ENCODE measurements at regions not wholly inside any gene's neighbourhood (a gene's known extent, or its start where the extent isn't known, plus 50 kb on each side); places are given as distances from the start of the nearest gene placed in this dataset.

DNA sequence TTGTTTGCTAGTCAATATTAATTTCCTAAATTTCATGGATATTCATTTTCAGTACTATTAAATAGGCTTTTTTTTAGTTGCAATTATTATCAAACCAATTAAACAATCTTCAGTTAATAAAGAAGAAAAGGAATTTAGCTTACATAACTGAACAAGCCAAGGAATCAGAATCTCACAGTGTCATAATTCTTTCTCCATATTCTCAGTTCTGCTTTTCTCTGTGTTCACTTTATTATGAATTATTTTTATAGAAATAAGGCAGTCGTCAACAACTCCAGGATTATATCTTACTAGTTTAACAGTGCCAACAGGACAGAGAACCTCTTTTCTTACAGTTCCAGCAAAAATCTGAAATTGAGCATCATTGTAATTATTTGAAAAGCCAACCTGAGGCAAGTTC lies 221.7 kb downstream of the CGGBP1 start:
- Mint-ChIP-seq H3K27me3 (ENCODE audit: low read depth) (no peaks in the 10 kb centered on the region), H3K4me1 (ENCODE audit: low read depth) (no peaks in the 10 kb centered on the region), H3K27ac (ENCODE audit: unreplicated experiment) (no peak overlapping the region), H3K4me3 (ENCODE audit: unreplicated experiment) (no peak overlapping the region), H3K9me3 (ENCODE audit: low read depth) (peaks cover 9% of the 10 kb centered on the region), H3K36me3 (ENCODE audit: low read depth) (no peaks in the 10 kb centered on the region)
- DNase-seq (ENCODE audit: low spot score): no peak
- TF ChIP-seq, protein P1, sequence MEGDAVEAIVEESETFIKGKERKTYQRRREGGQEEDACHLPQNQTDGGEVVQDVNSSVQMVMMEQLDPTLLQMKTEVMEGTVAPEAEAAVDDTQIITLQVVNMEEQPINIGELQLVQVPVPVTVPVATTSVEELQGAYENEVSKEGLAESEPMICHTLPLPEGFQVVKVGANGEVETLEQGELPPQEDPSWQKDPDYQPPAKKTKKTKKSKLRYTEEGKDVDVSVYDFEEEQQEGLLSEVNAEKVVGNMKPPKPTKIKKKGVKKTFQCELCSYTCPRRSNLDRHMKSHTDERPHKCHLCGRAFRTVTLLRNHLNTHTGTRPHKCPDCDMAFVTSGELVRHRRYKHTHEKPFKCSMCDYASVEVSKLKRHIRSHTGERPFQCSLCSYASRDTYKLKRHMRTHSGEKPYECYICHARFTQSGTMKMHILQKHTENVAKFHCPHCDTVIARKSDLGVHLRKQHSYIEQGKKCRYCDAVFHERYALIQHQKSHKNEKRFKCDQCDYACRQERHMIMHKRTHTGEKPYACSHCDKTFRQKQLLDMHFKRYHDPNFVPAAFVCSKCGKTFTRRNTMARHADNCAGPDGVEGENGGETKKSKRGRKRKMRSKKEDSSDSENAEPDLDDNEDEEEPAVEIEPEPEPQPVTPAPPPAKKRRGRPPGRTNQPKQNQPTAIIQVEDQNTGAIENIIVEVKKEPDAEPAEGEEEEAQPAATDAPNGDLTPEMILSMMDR (IDR thresholded peaks at IDR 0.05): no peak

DNA sequence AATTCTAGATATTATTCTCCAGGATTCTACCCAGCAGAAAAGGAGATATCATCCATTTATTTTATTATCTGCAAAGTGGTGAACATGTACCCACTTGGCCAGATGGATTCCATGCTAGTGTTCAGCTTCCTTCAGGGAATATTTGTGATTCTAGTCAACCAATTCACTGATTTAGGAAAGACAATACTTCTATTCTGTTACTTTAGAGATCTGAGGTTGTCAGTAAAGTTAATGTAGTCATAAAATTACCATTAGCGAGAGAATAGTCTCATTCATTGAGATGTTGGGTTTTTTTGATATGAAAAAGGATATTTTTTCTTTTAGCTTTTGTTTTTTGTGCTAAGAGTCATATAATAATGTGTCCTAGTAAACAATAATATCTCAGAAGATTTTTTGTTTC lies 222.8 kb downstream of the CGGBP1 start:
- Mint-ChIP-seq H3K4me1 (ENCODE audit: low read depth) (no peaks in the 10 kb centered on the region), H3K4me3 (ENCODE audit: unreplicated experiment) (no peak overlapping the region), H3K36me3 (ENCODE audit: low read depth) (no peaks in the 10 kb centered on the region), H3K9me3 (ENCODE audit: low read depth) (peaks cover 9% of the 10 kb centered on the region), H3K27ac (ENCODE audit: unreplicated experiment) (no peak overlapping the region), H3K27me3 (ENCODE audit: low read depth) (no peaks in the 10 kb centered on the region)
- TF ChIP-seq, protein P1 (IDR thresholded peaks at IDR 0.05): no peak
- DNase-seq (ENCODE audit: low spot score): no peak

DNA sequence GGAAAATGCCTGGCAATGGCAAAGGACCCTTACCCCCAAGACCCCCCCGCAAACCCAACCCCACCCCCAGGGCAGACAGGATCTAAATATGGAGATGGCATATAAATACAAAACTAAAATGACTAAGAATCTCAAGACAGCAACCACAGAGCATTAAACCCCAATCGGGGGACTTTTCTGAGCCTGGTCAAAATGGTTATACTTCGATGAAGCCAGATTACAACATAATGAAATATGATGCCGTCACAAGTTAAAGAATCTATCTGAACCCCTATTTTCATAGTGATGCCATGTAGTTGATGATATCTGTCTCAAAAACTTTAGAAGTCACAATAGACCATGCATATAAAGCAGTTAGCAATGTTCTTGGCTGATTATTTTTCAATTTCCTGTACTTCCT lies 223.6 kb downstream of the CGGBP1 start:
- H3K4me3 Mint-ChIP-seq (ENCODE audit: unreplicated experiment): no peak overlapping the region
- DNase-seq (ENCODE audit: low spot score): no peak
- no peaks in the 10 kb centered on the region for H3K27me3 Mint-ChIP-seq (ENCODE audit: low read depth)
- H3K9me3 Mint-ChIP-seq (ENCODE audit: low read depth): peaks cover 9% of the 10 kb centered on the region
- TF ChIP-seq, protein P1 (IDR thresholded peaks at IDR 0.05): no peak
- no peaks in the 10 kb centered on the region for H3K4me1 Mint-ChIP-seq (ENCODE audit: low read depth)
- no peak overlapping the region for H3K27ac Mint-ChIP-seq (ENCODE audit: unreplicated experiment)
- H3K36me3 Mint-ChIP-seq (ENCODE audit: low read depth): no peaks in the 10 kb centered on the region

DNA sequence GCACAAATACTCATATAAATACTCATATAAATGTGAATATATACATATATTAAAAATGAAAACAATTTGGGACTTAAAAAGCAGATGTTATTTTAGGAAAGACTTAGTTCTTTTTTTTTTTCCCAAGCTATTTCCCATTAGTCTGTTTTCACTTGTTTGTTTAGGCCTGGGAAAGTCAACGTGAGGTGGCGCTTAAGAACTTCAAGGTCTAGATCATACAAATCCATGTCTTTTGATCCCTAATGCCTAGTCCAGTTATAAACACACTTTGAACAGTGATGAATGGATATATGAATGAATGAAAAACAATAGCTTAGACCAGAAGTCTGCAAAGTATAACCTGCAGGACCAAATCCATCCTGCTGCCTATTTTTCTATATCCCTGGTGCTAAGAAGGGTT lies 224.5 kb downstream of the CGGBP1 start:
- no peak for DNase-seq (ENCODE audit: low spot score)
- H3K9me3 Mint-ChIP-seq (ENCODE audit: low read depth): peaks cover 4% of the 10 kb centered on the region
- H3K27ac Mint-ChIP-seq (ENCODE audit: unreplicated experiment): no peak overlapping the region
- no peaks in the 10 kb centered on the region for H3K36me3 Mint-ChIP-seq (ENCODE audit: low read depth)
- H3K27me3 Mint-ChIP-seq (ENCODE audit: low read depth): peaks cover 2% of the 10 kb centered on the region
- H3K4me1 Mint-ChIP-seq (ENCODE audit: low read depth): no peaks in the 10 kb centered on the region
- TF ChIP-seq, protein P1 (IDR thresholded peaks at IDR 0.05): no peak
- H3K4me3 Mint-ChIP-seq (ENCODE audit: unreplicated experiment): no peak overlapping the region

DNA sequence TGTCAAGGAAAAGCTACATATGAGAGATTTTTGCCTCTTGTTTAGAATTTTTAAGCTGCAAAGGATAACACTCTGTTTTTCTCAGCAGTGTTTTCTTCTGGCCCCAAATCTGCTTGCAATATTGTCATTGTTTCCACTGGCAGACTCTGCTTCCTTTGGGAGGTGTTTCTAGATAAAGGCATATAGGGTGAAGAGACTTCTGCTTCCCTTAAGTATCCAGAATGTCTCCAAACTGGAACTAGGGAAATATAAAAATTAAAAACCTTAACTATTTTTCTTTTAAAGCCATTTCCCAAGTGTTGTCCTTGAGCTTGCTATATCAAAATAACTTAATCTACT lies 225.8 kb downstream of the CGGBP1 start:
- Mint-ChIP-seq H3K36me3 (ENCODE audit: low read depth) (no peaks in the 10 kb centered on the region), H3K27ac (ENCODE audit: unreplicated experiment) (no peak overlapping the region), H3K4me1 (ENCODE audit: low read depth) (no peaks in the 10 kb centered on the region), H3K9me3 (ENCODE audit: low read depth) (no peaks in the 10 kb centered on the region), H3K4me3 (ENCODE audit: unreplicated experiment) (no peak overlapping the region), H3K27me3 (ENCODE audit: low read depth) (peaks cover 3% of the 10 kb centered on the region)
- no peak for DNase-seq (ENCODE audit: low spot score)
- TF ChIP-seq, protein P1 (IDR thresholded peaks at IDR 0.05): no peak

All from chondrocyte (in vitro differentiated cells).